GM13976 (cell line): ENCODE measurements at regions not wholly inside any gene's neighbourhood (a gene's known extent, or its start where the extent isn't known, plus 50 kb on each side); places are given as distances from the start of the nearest gene placed in this dataset.

Experiments used
- DNase-seq: peaks from one replicate; pipeline ENCODE4 v3.0.0; 2012; ENCODE audit warnings: low spot score
- in situ Hi-C: fragments of 300-500 bp; cut with MboI; formaldehyde crosslinking; loops from one replicate; pipeline ENCODE4 v1.12.0; 2022; ENCODE audit warnings: low sequenced_read_pairs, mixed read lengths, inconsistent platforms; ENCODE audit not compliant: unreplicated experiment
- TF ChIP-seq, protein P1 (sequence below): IDR thresholded peaks from 2 replicates; pipeline ENCODE4 v1.5.1; 2012; ENCODE audit warnings: borderline replicate concordance, mild to moderate bottlenecking; ENCODE audit not compliant: insufficient read depth; ENCODE audit errors: extremely low read depth, missing control alignments, control extremely low read depth

DNA sequence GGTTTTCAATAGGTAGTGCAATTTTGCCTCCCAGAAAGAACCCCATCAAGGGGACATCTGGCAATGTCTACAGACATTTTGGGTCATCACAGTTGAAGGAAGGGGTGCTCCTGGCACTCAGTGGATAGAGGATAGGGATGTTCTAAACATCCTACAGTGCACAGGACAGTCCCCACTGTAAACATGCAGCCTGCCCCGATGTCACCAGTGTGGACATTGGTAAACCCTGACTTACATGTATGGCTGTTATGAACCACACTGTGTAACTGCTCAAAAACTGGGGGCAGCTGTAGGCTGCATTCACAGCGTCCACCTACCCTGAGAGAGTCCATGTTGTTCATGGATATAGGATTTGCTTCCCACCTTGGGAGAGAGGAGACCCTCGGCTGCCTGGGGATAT, 79.3 kb upstream of the FOXQ1 start:
- TF ChIP-seq, protein P1, sequence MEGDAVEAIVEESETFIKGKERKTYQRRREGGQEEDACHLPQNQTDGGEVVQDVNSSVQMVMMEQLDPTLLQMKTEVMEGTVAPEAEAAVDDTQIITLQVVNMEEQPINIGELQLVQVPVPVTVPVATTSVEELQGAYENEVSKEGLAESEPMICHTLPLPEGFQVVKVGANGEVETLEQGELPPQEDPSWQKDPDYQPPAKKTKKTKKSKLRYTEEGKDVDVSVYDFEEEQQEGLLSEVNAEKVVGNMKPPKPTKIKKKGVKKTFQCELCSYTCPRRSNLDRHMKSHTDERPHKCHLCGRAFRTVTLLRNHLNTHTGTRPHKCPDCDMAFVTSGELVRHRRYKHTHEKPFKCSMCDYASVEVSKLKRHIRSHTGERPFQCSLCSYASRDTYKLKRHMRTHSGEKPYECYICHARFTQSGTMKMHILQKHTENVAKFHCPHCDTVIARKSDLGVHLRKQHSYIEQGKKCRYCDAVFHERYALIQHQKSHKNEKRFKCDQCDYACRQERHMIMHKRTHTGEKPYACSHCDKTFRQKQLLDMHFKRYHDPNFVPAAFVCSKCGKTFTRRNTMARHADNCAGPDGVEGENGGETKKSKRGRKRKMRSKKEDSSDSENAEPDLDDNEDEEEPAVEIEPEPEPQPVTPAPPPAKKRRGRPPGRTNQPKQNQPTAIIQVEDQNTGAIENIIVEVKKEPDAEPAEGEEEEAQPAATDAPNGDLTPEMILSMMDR, result no peak
- in situ Hi-C loops, result no loop called here
- no peak for DNase-seq

DNA sequence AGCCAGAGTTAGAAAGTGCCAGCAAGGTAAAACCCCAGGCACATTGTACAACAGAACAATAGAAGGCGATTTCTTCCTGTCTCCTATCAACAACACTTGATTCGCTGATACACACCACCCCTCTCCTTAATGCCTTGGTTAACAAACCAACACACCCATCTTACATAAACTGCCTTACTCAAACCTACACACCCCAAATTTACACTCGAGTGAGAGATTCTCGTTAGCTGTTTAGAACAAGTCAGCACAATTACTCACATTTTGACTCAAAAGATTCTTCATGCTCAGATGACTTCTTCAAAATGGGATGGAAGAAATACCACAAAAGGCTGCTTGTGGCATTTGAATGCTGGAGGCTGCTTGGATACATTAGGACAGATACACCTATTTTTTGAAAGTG, 80.0 kb upstream of the FOXQ1 start:
- in situ Hi-C loops, result no loop called here
- no peak for DNase-seq
- TF ChIP-seq, protein P1, result no peak

- DNase-seq, result no peak
- TF ChIP-seq, protein P1, result no peak
- in situ Hi-C loops, result no loop called here
Measured at GRCh38 chr6:1230689-1231605, 81.0 kb upstream of the FOXQ1 start.

- TF ChIP-seq, protein P1, result no peak
- no peak for DNase-seq
- in situ Hi-C loops, result no loop called here
Measured at GRCh38 chr6:1230281-1230680, 81.6 kb upstream of the FOXQ1 start.

DNA sequence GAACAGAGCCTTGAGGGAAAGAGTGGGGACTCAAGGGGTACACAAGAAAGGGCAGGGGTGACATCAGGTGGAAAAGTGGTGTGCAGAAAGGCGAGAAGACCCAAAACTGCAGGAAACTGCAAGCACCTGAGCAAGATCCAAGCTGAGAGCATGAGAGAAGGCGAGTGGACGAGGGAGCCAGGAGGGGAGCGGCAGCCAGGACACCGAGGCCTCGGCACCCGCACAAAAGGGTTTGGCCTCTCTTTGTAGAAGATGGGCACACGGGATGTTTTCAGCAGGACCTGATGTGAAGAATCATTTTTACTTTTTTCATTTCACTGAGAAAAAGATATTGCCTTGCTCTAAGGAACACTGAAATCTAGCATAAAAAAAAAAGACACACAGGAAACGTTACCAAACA, 82.1 kb upstream of the FOXQ1 start:
- in situ Hi-C loops, result no loop called here
- DNase-seq, result no peak
- TF ChIP-seq, protein P1, result no peak

DNA sequence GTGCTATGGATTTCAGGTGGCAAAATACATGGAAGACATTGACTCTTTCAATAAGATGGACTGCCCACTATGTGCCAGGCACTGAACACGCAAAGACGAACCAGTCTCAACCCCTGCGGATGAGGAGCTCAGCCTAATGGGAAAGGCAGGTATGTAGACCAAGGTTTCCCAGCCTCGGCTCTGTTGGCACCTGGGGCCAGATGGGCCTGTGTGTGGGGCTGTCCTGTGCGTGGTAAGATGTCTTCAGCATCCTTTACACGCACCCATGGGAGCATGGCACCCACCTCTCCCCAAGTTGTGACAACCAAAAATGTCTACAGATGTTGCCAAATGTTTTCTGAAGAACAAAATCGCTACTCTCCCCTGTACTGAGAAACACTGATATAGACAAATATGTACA, 82.6 kb upstream of the FOXQ1 start:
- TF ChIP-seq, protein P1, result no peak
- in situ Hi-C loops, result no loop called here
- DNase-seq, result no peak

DNA sequence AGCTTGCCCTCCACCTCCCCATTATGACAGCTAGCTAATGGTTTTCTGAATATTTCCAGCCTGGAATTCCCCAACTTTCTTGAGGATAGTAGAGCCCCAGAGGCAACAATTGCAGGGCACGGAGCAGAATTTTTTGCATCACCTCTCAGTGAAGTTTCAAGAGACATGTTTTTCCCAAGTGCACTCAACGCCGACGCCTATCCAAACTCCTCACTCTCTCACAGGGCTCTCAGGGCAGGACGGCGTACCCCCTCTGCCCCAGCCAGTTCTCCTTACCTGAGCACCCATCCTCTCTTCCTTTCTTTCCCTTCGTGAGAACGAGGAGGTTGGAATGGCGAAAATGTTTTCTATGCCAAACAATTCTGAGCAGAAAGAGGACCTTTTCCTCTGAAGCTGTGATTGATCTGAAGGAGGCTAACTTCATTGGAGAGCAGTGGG, 83.1 kb upstream of the FOXQ1 start:
- in situ Hi-C loops, result no loop called here
- no peak for DNase-seq
- TF ChIP-seq, protein P1, result no peak
